ENCODE measurements at regions not wholly inside any gene's neighbourhood (a gene's known extent, or its start where the extent isn't known, plus 50 kb on each side); places are given as distances from the start of the nearest gene placed in this dataset.
A peak's percentile ranks its signal among the peaks of the same experiment; 100 is the strongest.

DNA sequence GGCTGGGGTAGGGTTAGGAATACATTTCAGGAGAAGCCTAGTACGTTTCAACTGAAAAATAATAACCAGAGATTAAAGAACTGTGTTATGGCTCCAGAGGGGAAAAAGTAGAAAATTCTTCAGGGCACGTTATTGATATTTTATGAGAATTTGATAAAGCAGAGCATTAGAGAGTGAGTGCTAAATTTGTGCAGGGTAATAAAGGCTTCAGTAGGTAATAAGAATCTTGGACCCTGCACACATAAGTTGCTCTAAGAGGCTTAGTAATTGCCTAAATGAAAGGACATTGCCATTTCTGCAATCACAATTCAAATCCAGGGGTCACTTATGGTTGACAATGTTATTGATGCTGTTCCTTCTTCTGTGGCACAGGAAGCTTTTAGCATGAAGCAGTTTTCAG lies 439.4 kb upstream of the DCN start:
- no peak overlapping the region for H3K27ac ChIP-seq (ENCODE audit: low read length)
- ChIA-PET POLR2A (no interaction called here), CTCF (no interaction called here)
- in situ Hi-C loops (cut with HindIII; ENCODE audit: low pct_unique_long_range_greater_than_20kb, low sequenced_read_pairs) (no loop called here), intact Hi-C loops (cut with micrococcal nuclease; ENCODE audit: unreplicated experiment) (no loop called here)
- ATAC-seq (no peak), DNase-seq (ENCODE audit: low read depth, low spot score) (no peak)
- no peak overlapping the region for H3K4me3 ChIP-seq (ENCODE audit: low read depth in 2 of 2, low read length in 2 of 2)
- BruUV-seq (replicated peaks): no TSS peak
- H3K36me3 ChIP-seq (ENCODE audit: control insufficient read depth, insufficient read depth, low read length): no peaks in the 10 kb centered on the region
- H3K4me1 ChIP-seq (ENCODE audit: control insufficient read depth, insufficient read depth, low read length): no peaks in the 10 kb centered on the region; the same call in 1 of the 2 replicates
- no peaks in the 10 kb centered on the region for H3K27me3 ChIP-seq (ENCODE audit: control insufficient read depth, insufficient read depth, low read length)
- no peaks in the 10 kb centered on the region for H3K9me3 ChIP-seq (ENCODE audit: control insufficient read depth, insufficient read depth, low read depth, low read length)
- TF ChIP-seq SIN3A (IDR thresholded peaks at IDR 0.05; ENCODE audit: borderline replicate concordance, insufficient read depth, low read depth, low read length) (no peak), CTCF (IDR thresholded peaks at IDR 0.05) (no peak), POLR2AphosphoS5 (IDR thresholded peaks at IDR 0.05; ENCODE audit: low read depth, low read length) (no peak), TCF7L2 (IDR thresholded peaks at IDR 0.05; ENCODE audit: low read depth, low read length) (no peak)
- TF ChIP-seq, protein P1, sequence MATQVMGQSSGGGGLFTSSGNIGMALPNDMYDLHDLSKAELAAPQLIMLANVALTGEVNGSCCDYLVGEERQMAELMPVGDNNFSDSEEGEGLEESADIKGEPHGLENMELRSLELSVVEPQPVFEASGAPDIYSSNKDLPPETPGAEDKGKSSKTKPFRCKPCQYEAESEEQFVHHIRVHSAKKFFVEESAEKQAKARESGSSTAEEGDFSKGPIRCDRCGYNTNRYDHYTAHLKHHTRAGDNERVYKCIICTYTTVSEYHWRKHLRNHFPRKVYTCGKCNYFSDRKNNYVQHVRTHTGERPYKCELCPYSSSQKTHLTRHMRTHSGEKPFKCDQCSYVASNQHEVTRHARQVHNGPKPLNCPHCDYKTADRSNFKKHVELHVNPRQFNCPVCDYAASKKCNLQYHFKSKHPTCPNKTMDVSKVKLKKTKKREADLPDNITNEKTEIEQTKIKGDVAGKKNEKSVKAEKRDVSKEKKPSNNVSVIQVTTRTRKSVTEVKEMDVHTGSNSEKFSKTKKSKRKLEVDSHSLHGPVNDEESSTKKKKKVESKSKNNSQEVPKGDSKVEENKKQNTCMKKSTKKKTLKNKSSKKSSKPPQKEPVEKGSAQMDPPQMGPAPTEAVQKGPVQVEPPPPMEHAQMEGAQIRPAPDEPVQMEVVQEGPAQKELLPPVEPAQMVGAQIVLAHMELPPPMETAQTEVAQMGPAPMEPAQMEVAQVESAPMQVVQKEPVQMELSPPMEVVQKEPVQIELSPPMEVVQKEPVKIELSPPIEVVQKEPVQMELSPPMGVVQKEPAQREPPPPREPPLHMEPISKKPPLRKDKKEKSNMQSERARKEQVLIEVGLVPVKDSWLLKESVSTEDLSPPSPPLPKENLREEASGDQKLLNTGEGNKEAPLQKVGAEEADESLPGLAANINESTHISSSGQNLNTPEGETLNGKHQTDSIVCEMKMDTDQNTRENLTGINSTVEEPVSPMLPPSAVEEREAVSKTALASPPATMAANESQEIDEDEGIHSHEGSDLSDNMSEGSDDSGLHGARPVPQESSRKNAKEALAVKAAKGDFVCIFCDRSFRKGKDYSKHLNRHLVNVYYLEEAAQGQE (IDR thresholded peaks at IDR 0.05; ENCODE audit: insufficient read depth in 1 of 2, low read depth in 2 of 2, low read length in 1 of 2): no peak

GRCh38 chr12:91620992-91621391 lies 438.4 kb upstream of the DCN start:
- ChIA-PET CTCF (no interaction called here), POLR2A (no interaction called here)
- BruUV-seq (replicated peaks): no TSS peak
- Histone ChIP-seq H3K4me1 (ENCODE audit: control insufficient read depth, insufficient read depth, low read length) (no peaks in the 10 kb centered on the region; the same call in 1 of the 2 replicates), H3K27ac (ENCODE audit: low read length) (no peak overlapping the region), H3K36me3 (ENCODE audit: control insufficient read depth, insufficient read depth, low read length) (no peaks in the 10 kb centered on the region), H3K9me3 (ENCODE audit: control insufficient read depth, insufficient read depth, low read depth, low read length) (no peaks in the 10 kb centered on the region), H3K4me3 (ENCODE audit: low read depth in 2 of 2, low read length in 2 of 2) (no peak overlapping the region), H3K27me3 (ENCODE audit: control insufficient read depth, insufficient read depth, low read length) (no peaks in the 10 kb centered on the region)
- TF ChIP-seq CTCF (IDR thresholded peaks at IDR 0.05): 0 out of 2 replicates have a peak, but pooled peaks have one; percentile 13
- TF ChIP-seq, protein P1 (IDR thresholded peaks at IDR 0.05; ENCODE audit: insufficient read depth in 1 of 2, low read depth in 2 of 2, low read length in 1 of 2): no peak
- no peak for ATAC-seq
- DNase-seq (ENCODE audit: low read depth, low spot score): no peak
- in situ Hi-C loops (cut with HindIII; ENCODE audit: low pct_unique_long_range_greater_than_20kb, low sequenced_read_pairs) (no loop called here), intact Hi-C loops (cut with micrococcal nuclease; ENCODE audit: unreplicated experiment) (no loop called here)
